ENCODE measurements at regions not wholly inside any gene's neighbourhood (a gene's known extent, or its start where the extent isn't known, plus 50 kb on each side); places are given as distances from the start of the nearest gene placed in this dataset.
"Not testable (repeated sequence)": the region's sequence is repeated elsewhere in the genome, so short reads cannot be mapped to it uniquely, and the experiment has no call there.

GRCh38 chr1:219732814-219733491 lies 120.0 kb upstream of the ZC3H11B start:
- ATAC-seq (no peak), DNase-seq (ENCODE audit: low spot score) (no peak)

DNA sequence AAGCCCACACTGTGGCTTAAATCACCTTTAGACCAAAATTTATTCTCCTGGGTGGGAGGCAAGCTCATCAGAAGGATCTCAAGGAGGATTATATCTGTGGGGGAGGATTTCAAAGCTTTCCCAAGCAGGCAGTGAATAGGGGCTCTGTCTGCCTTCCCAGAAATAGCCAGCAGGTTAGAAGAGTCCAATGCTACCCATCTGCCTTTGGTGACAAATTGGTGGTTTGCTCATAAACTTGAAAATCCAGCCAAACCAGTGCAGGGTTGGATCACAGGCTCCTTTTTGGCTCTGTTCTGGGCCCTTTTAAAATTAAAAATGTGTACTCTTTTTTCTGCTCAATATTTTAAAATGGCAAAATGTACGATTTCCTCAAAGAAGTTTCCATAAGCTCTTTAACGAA lies 118.9 kb upstream of the ZC3H11B start:
- no peak for DNase-seq (ENCODE audit: low spot score)
- ATAC-seq = no peak

DNA sequence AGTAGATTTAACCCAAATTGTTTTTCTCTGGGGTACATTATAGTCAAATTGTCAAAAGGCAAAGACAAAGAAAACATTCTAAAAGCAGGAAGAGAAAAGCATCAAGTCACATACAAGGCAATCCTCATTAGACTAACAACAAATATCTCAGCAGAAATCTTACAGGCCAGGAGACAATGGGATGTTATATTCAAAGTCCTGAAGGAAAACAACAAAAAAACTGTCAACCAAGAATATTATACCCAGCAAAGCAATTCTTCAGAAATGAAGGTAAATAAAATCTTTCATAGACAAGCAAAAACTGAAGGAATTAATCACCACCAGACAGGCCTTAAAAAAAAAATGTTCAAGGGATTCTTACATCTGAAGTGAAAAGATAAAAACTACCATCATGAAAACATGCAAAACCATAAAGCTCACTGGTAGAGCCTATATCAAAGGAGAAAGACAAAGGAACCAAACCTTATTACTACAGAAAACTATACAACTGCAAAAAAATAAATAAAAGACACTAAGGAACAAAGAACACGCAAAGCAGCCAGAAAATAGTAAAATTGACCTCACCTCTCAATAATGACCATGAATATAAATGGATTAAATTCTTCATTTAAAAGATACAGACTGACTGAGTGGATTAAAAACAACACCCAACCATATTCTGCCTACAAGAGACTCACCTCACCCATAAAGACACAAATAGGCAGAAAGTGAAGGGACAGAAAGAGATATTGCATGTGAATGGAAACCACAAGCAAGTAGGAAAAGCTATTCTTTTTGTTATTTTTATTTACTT lies 113.8 kb upstream of the ZC3H11B start:
- no peak for ATAC-seq

GRCh38 chr1:219724440-219724839 lies 111.5 kb upstream of the ZC3H11B start:
- no peak for ATAC-seq

More for the DNA sequence above, 113.8 kb upstream of the ZC3H11B start:
- DNase-seq (ENCODE audit: low spot score) = no peak

GRCh38 chr1:219717536-219717935 lies 104.6 kb upstream of the ZC3H11B start:
- ATAC-seq = no peak

More at GRCh38 chr1:219724440-219724839, 111.5 kb upstream of the ZC3H11B start:
- no peak for DNase-seq (ENCODE audit: low spot score)

DNA sequence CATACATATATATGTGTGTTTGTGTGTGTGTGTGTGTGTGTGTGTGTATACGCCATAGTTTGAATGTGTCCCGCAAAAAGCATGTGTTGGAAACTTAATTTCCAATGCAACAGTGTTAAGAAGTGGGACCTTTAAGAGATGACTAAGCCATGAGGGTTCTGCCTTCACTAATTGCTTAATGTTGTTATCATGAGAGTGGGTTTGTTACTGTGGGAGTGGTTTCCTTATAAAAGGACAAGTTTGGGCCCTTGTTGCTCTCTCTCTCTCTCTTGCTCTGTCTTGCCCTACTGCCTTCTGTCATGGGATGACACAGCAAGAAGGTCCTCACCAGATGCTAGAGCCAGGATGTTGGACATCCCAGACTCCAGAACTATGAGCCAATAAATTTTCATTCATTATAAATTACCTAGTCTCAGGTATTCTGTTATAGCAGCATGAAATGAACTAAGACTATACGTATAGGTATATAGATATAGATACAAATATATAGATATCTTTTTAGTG lies 103.8 kb upstream of the ZC3H11B start:
- no peak for ATAC-seq
- no peak for DNase-seq (ENCODE audit: low spot score)

More at GRCh38 chr1:219717536-219717935, 104.6 kb upstream of the ZC3H11B start:
- DNase-seq (ENCODE audit: low spot score) = no peak

GRCh38 chr1:219713981-219714381 lies 101.1 kb upstream of the ZC3H11B start:
- ATAC-seq (no peak), DNase-seq (ENCODE audit: low spot score) (no peak)

GRCh38 chr1:219712506-219712905 lies 99.6 kb upstream of the ZC3H11B start:
- DNase-seq (ENCODE audit: low spot score) (no peak), ATAC-seq (no peak)

DNA sequence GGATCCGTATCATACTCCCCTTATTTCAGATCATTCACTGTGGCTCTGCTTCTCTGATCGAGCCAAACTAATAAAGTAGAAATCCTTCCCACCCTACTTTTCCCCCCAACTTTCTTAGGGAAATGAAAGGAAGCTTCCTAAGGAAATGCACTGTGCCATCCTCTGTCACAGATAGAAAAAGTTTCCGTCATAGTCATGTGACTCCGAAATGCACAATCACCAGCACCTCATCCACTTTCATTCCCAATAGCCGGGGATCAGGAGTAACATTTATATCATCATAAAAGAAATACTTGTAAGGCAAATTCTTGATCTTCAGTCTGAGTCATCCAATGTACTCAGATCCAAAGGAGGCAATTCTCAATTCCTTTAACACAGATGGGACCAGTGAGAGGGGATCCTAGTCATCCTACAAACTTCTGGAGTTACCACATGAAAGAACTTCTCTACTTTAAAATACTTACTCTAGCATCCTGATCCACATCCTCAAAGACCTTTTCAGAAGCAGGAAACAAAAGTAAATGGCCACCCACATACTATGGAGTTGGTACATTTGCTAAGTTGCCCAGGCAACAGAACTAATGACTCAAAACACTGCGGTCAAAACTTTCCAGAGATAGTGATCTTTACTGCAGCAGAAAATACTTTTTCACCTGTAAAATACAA lies 97.8 kb upstream of the ZC3H11B start:
- DNase-seq (ENCODE audit: low spot score) (no peak), ATAC-seq (no peak)

DNA sequence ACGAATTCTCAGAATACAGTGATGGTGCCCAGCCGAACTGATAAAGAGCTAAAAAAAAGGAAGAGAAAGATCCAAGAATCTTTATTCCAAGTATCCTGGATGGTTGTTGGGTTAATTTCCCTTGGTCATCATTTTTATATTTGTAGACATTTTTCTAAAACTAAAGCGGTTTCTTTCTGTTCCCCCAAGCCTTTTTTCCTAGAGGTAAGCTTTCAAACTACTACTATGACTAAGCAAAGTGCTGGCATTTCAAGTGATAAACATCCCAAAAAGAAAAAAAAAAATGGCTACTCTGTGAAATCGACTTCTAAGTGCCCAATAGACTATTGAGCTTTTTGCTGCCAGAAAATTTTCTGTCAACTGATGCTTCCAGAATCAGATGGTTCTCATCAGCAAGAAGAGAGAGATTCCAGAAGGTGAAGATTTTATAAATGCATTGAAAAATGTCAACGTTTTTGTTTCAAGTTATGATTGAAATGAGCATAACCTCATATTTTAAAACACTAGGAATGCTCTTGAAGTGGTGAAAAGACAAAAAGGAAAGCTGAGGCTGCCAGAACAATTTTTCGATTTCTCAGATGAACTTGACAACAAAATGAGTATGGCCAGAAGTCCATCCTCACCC lies 96.1 kb upstream of the ZC3H11B start:
- DNase-seq (ENCODE audit: low spot score) (no peak), ATAC-seq (no peak)

DNA sequence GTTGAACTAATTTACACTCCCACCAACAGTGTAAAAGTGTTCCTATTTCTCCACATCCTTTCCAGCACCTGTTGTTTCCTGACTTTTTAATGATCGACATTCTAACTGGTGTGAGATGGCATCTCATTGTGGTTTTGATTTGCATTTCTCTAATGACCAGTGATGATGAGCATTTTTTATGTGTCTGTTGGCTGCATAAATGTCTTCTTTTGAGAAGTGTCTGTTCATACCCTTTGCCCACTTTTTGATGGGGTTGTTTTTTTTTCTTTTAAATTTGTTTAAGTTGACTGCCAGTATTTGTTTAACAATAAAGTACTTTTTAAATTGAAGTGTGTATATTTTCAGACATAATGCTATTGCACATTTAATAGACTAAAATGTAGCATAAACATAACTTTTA lies 95.0 kb upstream of the ZC3H11B start:
- not testable (repeated sequence) for ATAC-seq; DNase-seq (ENCODE audit: low spot score)

GRCh38 chr1:219704331-219704730 lies 91.4 kb upstream of the ZC3H11B start:
- not testable (repeated sequence) for DNase-seq (ENCODE audit: low spot score); ATAC-seq

- ATAC-seq = no peak
- no peak for DNase-seq (ENCODE audit: low spot score)
Observed at GRCh38 chr1:219703368-219703639, 90.4 kb upstream of the ZC3H11B start.

- no peak for ATAC-seq
Observed at GRCh38 chr1:219701476-219701875, 88.6 kb upstream of the ZC3H11B start.

DNA sequence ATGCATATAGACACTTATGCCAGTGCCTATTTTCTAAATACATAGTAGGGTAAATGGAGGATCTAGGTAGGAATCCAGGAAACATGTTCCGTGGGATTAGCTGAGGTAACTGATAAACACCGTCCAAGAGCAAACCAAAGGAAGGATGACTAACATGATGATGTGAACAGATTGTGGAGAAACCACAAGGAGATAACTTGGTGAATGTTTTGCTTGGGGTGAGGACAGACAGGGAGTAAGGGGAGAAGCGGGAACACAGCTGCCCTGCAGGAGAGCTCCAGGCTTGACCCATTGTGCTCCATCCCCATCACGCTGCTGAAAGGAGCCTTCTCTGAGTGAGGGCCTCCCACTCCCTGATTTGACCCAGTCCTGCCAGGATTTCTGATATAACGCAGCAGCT lies 87.0 kb upstream of the ZC3H11B start:
- ATAC-seq (no peak), DNase-seq (ENCODE audit: low spot score) (no peak)

More at GRCh38 chr1:219701476-219701875, 88.6 kb upstream of the ZC3H11B start:
- no peak for DNase-seq (ENCODE audit: low spot score)

GRCh38 chr1:219697682-219698081 lies 84.8 kb upstream of the ZC3H11B start:
- no peak for ATAC-seq
- DNase-seq (ENCODE audit: low spot score) = no peak

DNA sequence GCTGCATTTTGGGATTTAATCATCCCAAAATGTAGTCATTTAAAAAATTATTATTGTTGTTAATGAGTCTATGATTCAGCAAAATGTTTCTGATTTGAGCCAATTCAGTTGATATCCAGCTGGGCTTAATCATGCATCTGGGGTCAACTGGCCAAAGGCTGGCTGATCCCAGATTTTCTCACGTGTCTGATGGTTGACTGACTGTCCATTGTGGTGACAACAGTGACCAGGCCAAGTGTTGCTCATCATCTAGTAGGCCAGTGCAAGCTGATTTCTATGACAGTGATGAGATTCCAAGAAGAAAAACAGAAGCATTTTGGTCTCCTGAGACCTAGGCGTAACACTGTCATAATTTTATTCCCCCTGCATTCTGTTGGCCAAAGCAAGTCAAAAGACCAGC lies 80.1 kb upstream of the ZC3H11B start:
- DNase-seq (ENCODE audit: low spot score) (no peak), ATAC-seq (no peak)

DNA sequence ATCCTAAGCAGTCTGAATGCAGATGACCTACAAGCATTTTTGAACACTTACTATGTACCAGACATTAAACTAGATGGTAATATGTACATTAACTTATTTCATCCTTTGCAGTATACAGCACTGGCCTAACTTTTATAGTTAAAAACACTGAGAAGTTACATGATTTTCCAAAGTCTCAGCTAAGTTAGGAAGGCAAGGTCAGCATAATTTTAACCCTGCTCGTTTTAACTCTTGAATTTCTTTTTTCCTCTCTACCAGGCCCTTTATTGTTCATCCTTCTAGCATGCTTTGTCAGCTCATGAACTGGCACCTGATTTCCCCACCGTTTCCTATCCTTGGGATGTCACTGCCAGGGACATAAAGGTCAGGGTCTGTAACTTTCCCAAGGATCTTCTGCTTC lies 76.9 kb upstream of the ZC3H11B start:
- no peak for ATAC-seq
- DNase-seq (ENCODE audit: low spot score) = no peak

GRCh38 chr1:219687779-219688178 lies 74.9 kb upstream of the ZC3H11B start:
- DNase-seq (ENCODE audit: low spot score) (no peak), ATAC-seq (no peak)

DNA sequence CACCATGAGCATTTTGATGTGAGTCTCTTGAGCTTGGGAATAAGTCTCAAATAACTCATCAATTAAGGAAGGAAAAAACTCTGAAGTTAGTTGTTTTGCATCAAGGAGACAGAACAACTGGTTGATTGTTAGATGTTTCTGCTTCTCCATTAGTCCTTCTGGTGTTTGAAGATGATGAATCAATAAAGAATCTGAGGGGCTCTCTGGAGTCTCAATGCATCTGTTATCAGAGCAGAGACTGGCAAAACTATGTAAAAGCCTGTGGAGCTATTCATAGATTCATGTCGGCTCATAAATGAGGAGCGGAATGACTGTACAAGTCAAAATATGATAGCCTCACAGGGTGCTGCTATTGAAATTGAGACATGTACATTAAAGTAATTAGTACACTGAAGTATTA lies 73.3 kb upstream of the ZC3H11B start:
- no peak for DNase-seq (ENCODE audit: low spot score)
- no peak for ATAC-seq

DNA sequence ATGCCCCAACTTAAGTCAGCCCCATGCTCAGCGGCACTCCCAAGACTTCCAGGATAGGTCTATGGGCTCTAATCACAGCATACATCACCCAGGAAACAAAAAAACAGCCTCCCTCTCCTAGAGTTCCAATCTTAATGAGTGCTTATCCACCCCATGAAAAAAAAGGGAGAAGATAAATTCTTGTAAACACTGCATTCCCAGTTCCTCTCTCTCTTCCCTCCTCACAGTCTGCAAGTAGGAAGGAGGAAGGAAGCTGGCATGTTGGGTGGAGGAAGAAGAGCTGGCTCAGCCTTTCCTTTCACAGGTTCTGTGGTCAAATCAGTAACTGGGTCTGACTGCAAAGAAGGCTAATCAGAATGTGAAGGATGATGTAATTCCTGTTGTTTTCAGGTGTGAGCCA lies 69.9 kb upstream of the ZC3H11B start:
- DNase-seq (ENCODE audit: low spot score) = no peak
- ATAC-seq = no peak

All from left lobe of liver (tissue), 2 donors.